ENCODE measurements at regions not wholly inside any gene's neighbourhood (a gene's known extent, or its start where the extent isn't known, plus 50 kb on each side); places are given as distances from the start of the nearest gene placed in this dataset.

DNA sequence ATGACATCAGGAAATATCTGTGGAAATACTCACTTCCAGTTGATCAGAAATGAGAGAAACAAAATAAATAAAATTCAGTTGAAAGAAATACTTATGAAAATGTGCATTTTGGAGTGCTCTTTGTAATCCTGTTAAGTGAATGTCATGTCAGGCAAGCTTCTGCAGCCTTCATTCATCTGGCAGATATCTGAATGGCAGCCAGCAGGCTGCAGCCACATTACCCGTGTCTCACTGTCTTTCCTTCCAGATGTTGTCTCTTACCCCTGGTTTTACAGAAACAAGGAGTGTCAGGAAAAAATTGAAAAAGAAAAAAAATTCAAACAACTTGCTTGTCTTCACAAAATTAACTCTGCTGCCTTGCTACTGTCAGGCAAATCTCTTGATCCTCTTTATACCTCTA is 445.0 kb upstream of the RIOK2 start:
- Histone ChIP-seq H3K4me2 (ENCODE audit: low read length) (no peak overlapping the region), H3K4me3 (ENCODE audit: low read depth, low read length) (no peak overlapping the region), H2BK5ac (ENCODE audit: low read depth, low read length, poor library complexity) (no peak overlapping the region), H2AK5ac (ENCODE audit: low read length) (no peak overlapping the region), H3K36me3 (ENCODE audit: control insufficient read depth in 1 of 2, insufficient read depth in 2 of 2, low read length in 2 of 2) (no peaks in the 10 kb centered on the region), H2AFZ (ENCODE audit: insufficient read depth, low read length, poor library complexity) (no peak overlapping the region), H3K23ac (ENCODE audit: low read length) (no peak overlapping the region), H3K79me2 (ENCODE audit: control insufficient read depth, insufficient read depth, low read length, poor library complexity) (no peaks in the 10 kb centered on the region), H3K4ac (ENCODE audit: low read depth, low read length) (no peak overlapping the region), H4K12ac (ENCODE audit: low read depth, low read length) (no peak overlapping the region), H3K79me1 (ENCODE audit: low read length) (no peaks in the 10 kb centered on the region), H3K27me3 (ENCODE audit: insufficient read depth, low read length) (no peaks in the 10 kb centered on the region), H3K27ac (ENCODE audit: low read depth, low read length) (no peak overlapping the region), H2BK12ac (ENCODE audit: low read length) (no peak overlapping the region), H3K4me1 (ENCODE audit: control insufficient read depth in 1 of 2, insufficient read depth in 2 of 2, low read length in 2 of 2) (no peaks in the 10 kb centered on the region), H4K8ac (ENCODE audit: low read depth, low read length) (no peak overlapping the region), H3K18ac (ENCODE audit: low read length) (no peak overlapping the region), H4K91ac (ENCODE audit: low read depth, low read length) (no peak overlapping the region), H2BK120ac (ENCODE audit: insufficient read depth, low read length, poor library complexity) (no peak overlapping the region), H3K9me3 (ENCODE audit: insufficient read depth, low read depth, low read length) (no peaks in the 10 kb centered on the region), H3K14ac (ENCODE audit: low read length) (no peak overlapping the region), H3K9ac (ENCODE audit: low read length) (no peak overlapping the region)
- no peak for DNase-seq
- no CpG with 5 or more reads among the region's 1 CpG for WGBS (ENCODE audit: extremely low coverage, insufficient coverage, insufficient read length)

DNA sequence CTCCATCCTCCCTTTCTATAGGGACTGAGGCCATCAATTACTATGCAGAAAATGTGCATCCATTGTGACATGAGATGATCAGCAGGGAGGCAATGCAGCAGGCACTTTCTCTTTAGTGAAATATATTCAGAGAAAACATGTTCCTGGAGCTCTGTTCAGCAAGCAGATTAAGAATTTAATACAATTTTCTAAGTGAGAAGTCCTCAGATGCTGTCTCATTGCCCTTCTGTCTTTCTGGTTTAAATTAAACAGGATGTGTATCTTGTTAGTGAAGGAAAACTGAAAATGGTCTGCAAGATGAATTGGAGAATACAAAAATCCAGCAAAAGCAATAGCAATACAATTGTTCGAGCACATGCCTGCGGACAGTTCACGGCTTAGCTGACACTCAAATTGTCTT is 445.8 kb upstream of the RIOK2 start:
- Histone ChIP-seq H3K4me1 (ENCODE audit: control insufficient read depth in 1 of 2, insufficient read depth in 2 of 2, low read length in 2 of 2) (no peaks in the 10 kb centered on the region), H3K27ac (ENCODE audit: low read depth, low read length) (no peak overlapping the region), H2BK5ac (ENCODE audit: low read depth, low read length, poor library complexity) (no peak overlapping the region), H3K79me2 (ENCODE audit: control insufficient read depth, insufficient read depth, low read length, poor library complexity) (no peaks in the 10 kb centered on the region), H3K4me2 (ENCODE audit: low read length) (no peak overlapping the region), H3K23ac (ENCODE audit: low read length) (no peak overlapping the region), H4K91ac (ENCODE audit: low read depth, low read length) (no peak overlapping the region), H3K18ac (ENCODE audit: low read length) (no peak overlapping the region), H2BK120ac (ENCODE audit: insufficient read depth, low read length, poor library complexity) (no peak overlapping the region), H3K79me1 (ENCODE audit: low read length) (no peaks in the 10 kb centered on the region), H2AK5ac (ENCODE audit: low read length) (no peak overlapping the region), H3K36me3 (ENCODE audit: control insufficient read depth in 1 of 2, insufficient read depth in 2 of 2, low read length in 2 of 2) (no peaks in the 10 kb centered on the region), H2AFZ (ENCODE audit: insufficient read depth, low read length, poor library complexity) (no peak overlapping the region), H3K27me3 (ENCODE audit: insufficient read depth, low read length) (no peaks in the 10 kb centered on the region), H4K8ac (ENCODE audit: low read depth, low read length) (no peak overlapping the region), H2BK12ac (ENCODE audit: low read length) (no peak overlapping the region), H4K12ac (ENCODE audit: low read depth, low read length) (no peak overlapping the region), H3K4me3 (ENCODE audit: low read depth, low read length) (no peak overlapping the region), H3K4ac (ENCODE audit: low read depth, low read length) (no peak overlapping the region), H3K9me3 (ENCODE audit: insufficient read depth, low read depth, low read length) (no peaks in the 10 kb centered on the region), H3K9ac (ENCODE audit: low read length) (no peak overlapping the region), H3K14ac (ENCODE audit: low read length) (no peak overlapping the region)
- no peak for DNase-seq
- no CpG with 5 or more reads among the region's 3 CpGs for WGBS (ENCODE audit: extremely low coverage, insufficient coverage, insufficient read length)

DNA sequence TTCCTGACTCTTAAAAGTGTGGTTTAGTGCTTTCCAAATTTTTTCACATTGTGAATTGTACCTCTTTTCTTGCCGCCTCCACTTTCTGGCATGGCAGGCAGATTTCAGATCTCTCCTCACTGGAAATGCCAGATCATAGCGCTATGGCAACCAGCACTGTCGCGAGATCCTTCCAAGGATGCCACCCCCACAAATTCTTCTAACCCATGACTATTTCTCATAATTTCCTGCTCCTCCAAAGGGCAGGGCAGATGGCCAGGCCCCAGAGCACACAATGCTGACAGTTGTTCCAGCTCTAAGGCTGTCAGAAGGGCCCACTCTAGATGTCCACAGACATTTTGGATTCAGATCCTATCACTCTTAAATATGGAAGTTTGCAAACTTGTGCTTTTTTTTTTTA is 446.2 kb upstream of the RIOK2 start:
- Histone ChIP-seq H3K4me1 (ENCODE audit: control insufficient read depth in 1 of 2, insufficient read depth in 2 of 2, low read length in 2 of 2) (no peaks in the 10 kb centered on the region), H3K14ac (ENCODE audit: low read length) (no peak overlapping the region), H2BK5ac (ENCODE audit: low read depth, low read length, poor library complexity) (no peak overlapping the region), H4K12ac (ENCODE audit: low read depth, low read length) (no peak overlapping the region), H3K9me3 (ENCODE audit: insufficient read depth, low read depth, low read length) (no peaks in the 10 kb centered on the region), H3K27me3 (ENCODE audit: insufficient read depth, low read length) (no peaks in the 10 kb centered on the region), H3K79me2 (ENCODE audit: control insufficient read depth, insufficient read depth, low read length, poor library complexity) (no peaks in the 10 kb centered on the region), H3K36me3 (ENCODE audit: control insufficient read depth in 1 of 2, insufficient read depth in 2 of 2, low read length in 2 of 2) (no peaks in the 10 kb centered on the region), H3K4me2 (ENCODE audit: low read length) (no peak overlapping the region), H4K91ac (ENCODE audit: low read depth, low read length) (no peak overlapping the region), H2BK12ac (ENCODE audit: low read length) (no peak overlapping the region), H2AK5ac (ENCODE audit: low read length) (no peak overlapping the region), H3K79me1 (ENCODE audit: low read length) (no peaks in the 10 kb centered on the region), H3K23ac (ENCODE audit: low read length) (no peak overlapping the region), H3K9ac (ENCODE audit: low read length) (no peak overlapping the region), H3K4ac (ENCODE audit: low read depth, low read length) (no peak overlapping the region), H4K8ac (ENCODE audit: low read depth, low read length) (no peak overlapping the region), H2AFZ (ENCODE audit: insufficient read depth, low read length, poor library complexity) (no peak overlapping the region), H3K27ac (ENCODE audit: low read depth, low read length) (no peak overlapping the region), H3K4me3 (ENCODE audit: low read depth, low read length) (no peak overlapping the region), H3K18ac (ENCODE audit: low read length) (no peak overlapping the region), H2BK120ac (ENCODE audit: insufficient read depth, low read length, poor library complexity) (no peak overlapping the region)
- no peak for DNase-seq
- whole genome bisulfite sequencing (ENCODE audit: extremely low coverage, insufficient coverage, insufficient read length): no CpG with 5 or more reads among the region's 4 CpGs

DNA sequence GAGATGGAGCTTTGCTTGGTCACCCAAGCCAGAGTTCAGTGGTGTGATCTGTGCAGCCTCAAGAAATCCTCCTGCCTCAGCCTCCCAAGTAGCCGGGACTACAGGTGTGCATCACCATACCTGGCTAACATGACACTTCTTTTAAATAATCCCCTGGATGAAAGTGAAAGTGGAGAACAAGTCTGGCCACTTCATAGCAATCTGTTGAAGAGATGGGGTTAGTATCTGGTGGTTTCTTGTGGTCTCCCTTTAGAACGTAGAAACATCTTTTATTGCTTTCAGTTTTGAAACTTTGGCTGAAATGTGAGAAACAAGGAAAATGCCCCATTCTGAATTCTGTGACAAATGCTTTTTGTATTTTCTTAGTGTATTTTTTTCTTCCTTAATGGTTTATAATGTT is 452.5 kb upstream of the RIOK2 start:
- no peak overlapping the region for H3K4ac ChIP-seq (ENCODE audit: low read depth, low read length)
- no peaks in the 10 kb centered on the region for H3K36me3 ChIP-seq (ENCODE audit: control insufficient read depth in 1 of 2, insufficient read depth in 2 of 2, low read length in 2 of 2)
- no CpG with 5 or more reads among the region's 2 CpGs for WGBS (ENCODE audit: extremely low coverage, insufficient coverage, insufficient read length)
- H3K27me3 ChIP-seq (ENCODE audit: insufficient read depth, low read length): no peaks in the 10 kb centered on the region
- no peak overlapping the region for H3K27ac ChIP-seq (ENCODE audit: low read depth, low read length)
- H3K9me3 ChIP-seq (ENCODE audit: insufficient read depth, low read depth, low read length): no peaks in the 10 kb centered on the region
- H4K91ac ChIP-seq (ENCODE audit: low read depth, low read length): no peak overlapping the region
- no peak overlapping the region for H4K8ac ChIP-seq (ENCODE audit: low read depth, low read length)
- no peak overlapping the region for H3K23ac ChIP-seq (ENCODE audit: low read length)
- H2AK5ac ChIP-seq (ENCODE audit: low read length): no peak overlapping the region
- no peak overlapping the region for H2BK5ac ChIP-seq (ENCODE audit: low read depth, low read length, poor library complexity)
- H2AFZ ChIP-seq (ENCODE audit: insufficient read depth, low read length, poor library complexity): no peak overlapping the region
- no peak overlapping the region for H2BK120ac ChIP-seq (ENCODE audit: insufficient read depth, low read length, poor library complexity)
- no peak overlapping the region for H2BK12ac ChIP-seq (ENCODE audit: low read length)
- H3K79me2 ChIP-seq (ENCODE audit: control insufficient read depth, insufficient read depth, low read length, poor library complexity): no peaks in the 10 kb centered on the region
- H3K4me2 ChIP-seq (ENCODE audit: low read length): no peak overlapping the region
- no peak overlapping the region for H3K14ac ChIP-seq (ENCODE audit: low read length)
- H3K4me3 ChIP-seq (ENCODE audit: low read depth, low read length): no peak overlapping the region
- DNase-seq: no peak
- no peak overlapping the region for H3K9ac ChIP-seq (ENCODE audit: low read length)
- no peaks in the 10 kb centered on the region for H3K79me1 ChIP-seq (ENCODE audit: low read length)
- no peak overlapping the region for H4K12ac ChIP-seq (ENCODE audit: low read depth, low read length)
- no peak overlapping the region for H3K18ac ChIP-seq (ENCODE audit: low read length)
- H3K4me1 ChIP-seq (ENCODE audit: control insufficient read depth in 1 of 2, insufficient read depth in 2 of 2, low read length in 2 of 2): no peaks in the 10 kb centered on the region
